DOHH2 (cell line): ENCODE measurements at regions not wholly inside any gene's neighbourhood (a gene's known extent, or its start where the extent isn't known, plus 50 kb on each side); places are given as distances from the start of the nearest gene placed in this dataset.
"Not testable (repeated sequence)": the region's sequence is repeated elsewhere in the genome, so short reads cannot be mapped to it uniquely, and the experiment has no call there.

Experiments
- CTCF ChIP-seq: fragments of 200-600 bp; sonication (generic); IDR thresholded peaks from one replicate; pipeline ENCODE4 v1.5.1; 2014; ENCODE audit warnings: antibody characterized with exemption, mild to moderate bottlenecking, low read depth, low read length; ENCODE audit not compliant: poor library complexity, severe bottlenecking
- EZH2phosphoT487 ChIP-seq: fragments of 200-600 bp; sonication (generic); IDR thresholded peaks from 2 replicates; pipeline ENCODE4 v1.6.1; 2017; ENCODE audit warnings: borderline replicate concordance, mild to moderate bottlenecking, antibody characterized with exemption, low read length, moderate library complexity, mixed read lengths

GRCh38 chr1:73667959-73668358, 530.0 kb downstream of the LRRIQ3 start:
- TF ChIP-seq CTCF, EZH2phosphoT487: not testable (repeated sequence)
